Activated T-cell treated with anti-CD3 and anti-CD28 coated beads, Interleukin-2, amount 50 U/mL, for 72 hours (primary cell): ENCODE measurements at regions not wholly inside any gene's neighbourhood (a gene's known extent, or its start where the extent isn't known, plus 50 kb on each side); places are given as distances from the start of the nearest gene placed in this dataset.
A peak's percentile ranks its signal among the peaks of the same experiment; 100 is the strongest.

Source experiments
- ATAC-seq, 2 donors: fragments of 150-1000 bp; cut with Tn5 transposase; replicated peaks in 1 of 2; 2 replicates each; pipeline ENCODE4 v1.10.0; 2021; ENCODE audit warnings: moderate library complexity in 2 of 2, mild to moderate bottlenecking in 1 of 2
- DNase-seq, 2 donors: peaks; one replicate each; pipeline ENCODE4 v3.0.0; 2021 to 2022; ENCODE audit warnings: mixed read lengths in 1 of 2
- H3K27ac Mint-ChIP-seq: one replicate; pipeline ENCODE4 v1.8.0; 2022; ENCODE audit warnings: mild to moderate bottlenecking, moderate library complexity, mixed read lengths
- H3K27me3 Mint-ChIP-seq: one replicate; pipeline ENCODE4 v1.8.0; 2022; ENCODE audit warnings: low read depth, mixed read lengths
- H3K36me3 Mint-ChIP-seq, 2 donors: one replicate each; pipeline ENCODE4 v1.8.0; 2022; ENCODE audit warnings: mixed read lengths in 2 of 2, mild to moderate bottlenecking in 1 of 2; ENCODE audit not compliant: insufficient read depth in 2 of 2
- H3K4me1 Mint-ChIP-seq: one replicate; pipeline ENCODE4 v1.8.0; 2022; ENCODE audit warnings: low read depth, mixed read lengths
- H3K4me3 Mint-ChIP-seq, 2 donors: one replicate each; pipeline ENCODE4 v1.8.0; 2022; ENCODE audit warnings: mild to moderate bottlenecking in 2 of 2, mixed read lengths in 2 of 2, moderate library complexity in 2 of 2
- H3K9me3 Mint-ChIP-seq, 2 donors: one replicate each; pipeline ENCODE4 v1.8.0; 2022; ENCODE audit warnings: mixed read lengths in 2 of 2

- Mint-ChIP-seq H3K36me3 (no peaks in the 10 kb centered on the region), H3K9me3 (no peaks in the 10 kb centered on the region), H3K27me3 (no peaks in the 10 kb centered on the region), H3K4me3 (peak overlapping the region; percentile 77 to 88), H3K4me1 (peaks cover 35% of the 10 kb centered on the region), H3K27ac (peak overlapping the region; percentile 93)
- DNase-seq (peak; percentile 60 to 73), ATAC-seq (peak; percentile 79 to 83)
Observed at GRCh38 chr14:21978184-21978998, 304.8 kb upstream of the OR4E1 start.

DNA sequence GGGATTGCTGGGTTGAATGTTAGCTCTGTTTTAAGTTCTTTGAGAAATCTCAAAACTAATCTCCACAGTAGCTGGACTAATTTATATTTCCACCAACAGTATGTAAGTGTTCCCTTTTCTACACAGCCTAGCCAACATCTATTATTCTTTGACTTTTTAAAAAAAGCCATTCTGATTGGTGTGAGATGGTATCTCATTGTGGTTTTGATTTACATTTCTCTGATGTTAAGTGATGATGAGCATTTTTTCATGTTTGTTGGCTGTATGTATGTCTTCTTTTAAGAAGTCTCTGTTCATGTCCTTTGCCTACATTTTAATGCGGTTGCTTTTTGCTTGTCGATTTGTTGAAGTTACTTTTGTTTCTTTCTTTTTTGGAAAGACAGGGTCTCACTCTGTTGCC lies 301.1 kb upstream of the OR4E1 start:
- Mint-ChIP-seq H3K36me3 (no peaks in the 10 kb centered on the region), H3K9me3 (no peaks in the 10 kb centered on the region), H3K27me3 (no peaks in the 10 kb centered on the region), H3K27ac (peak overlapping the region; percentile 46), H3K4me3 (peak overlapping the region; percentile 17 to 40), H3K4me1 (peaks cover 35% of the 10 kb centered on the region)
- ATAC-seq (no peak), DNase-seq (no peak)

GRCh38 chr14:21965042-21965441 lies 291.4 kb upstream of the OR4E1 start:
- DNase-seq (peak; percentile 41 to 55), ATAC-seq (peak; percentile 94)
- H3K27me3 Mint-ChIP-seq: no peaks in the 10 kb centered on the region
- no peaks in the 10 kb centered on the region for H3K36me3 Mint-ChIP-seq
- no peaks in the 10 kb centered on the region for H3K9me3 Mint-ChIP-seq
- peak overlapping the region; percentile 67 to 86 for H3K4me3 Mint-ChIP-seq
- peak overlapping the region; percentile 86 for H3K27ac Mint-ChIP-seq
- H3K4me1 Mint-ChIP-seq: peaks cover 28% of the 10 kb centered on the region

DNA sequence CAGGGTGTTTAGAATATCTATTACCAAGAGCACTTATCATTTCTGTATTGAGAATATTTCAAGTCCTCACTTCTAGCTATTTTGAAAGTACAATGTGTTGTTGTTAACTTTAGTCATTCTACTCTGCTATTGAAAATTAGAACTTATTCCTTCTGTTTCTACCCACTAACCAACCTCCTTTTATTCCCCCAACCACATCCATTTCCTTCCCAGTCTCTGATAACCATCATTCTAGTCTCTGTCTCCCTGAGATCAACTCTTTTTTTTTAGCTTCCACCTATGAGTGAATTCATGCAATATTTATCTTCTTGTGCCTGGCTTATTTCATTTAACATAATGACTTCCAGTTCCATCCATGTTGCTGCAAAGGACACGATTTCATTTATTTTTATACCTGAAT lies 290.6 kb upstream of the OR4E1 start:
- peak overlapping the region; percentile 88 for H3K27ac Mint-ChIP-seq

DNA sequence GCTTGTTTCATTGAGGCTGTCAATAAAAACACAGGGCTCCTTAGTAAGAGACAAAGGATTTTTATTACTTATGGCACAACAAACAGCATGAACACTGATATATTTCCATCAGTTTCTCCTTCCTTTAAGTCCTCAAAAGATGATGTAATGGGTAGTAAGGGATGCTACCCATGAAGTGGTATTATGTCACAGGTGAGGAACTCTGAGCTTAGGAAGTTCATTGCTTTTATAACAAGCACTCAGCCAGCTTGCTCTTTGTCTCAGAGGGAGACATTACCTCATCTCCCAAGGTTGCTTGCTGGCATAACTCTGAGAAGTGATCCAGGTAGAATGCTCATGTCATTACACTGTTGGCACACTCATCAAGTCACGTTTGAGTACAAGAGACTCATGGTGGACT lies 287.0 kb upstream of the OR4E1 start:
- peaks cover 5% of the 10 kb centered on the region for H3K27me3 Mint-ChIP-seq
- ATAC-seq (no peak), DNase-seq (no peak)
- H3K4me3 Mint-ChIP-seq: no peak overlapping the region
- peaks cover 14% of the 10 kb centered on the region for H3K4me1 Mint-ChIP-seq
- H3K27ac Mint-ChIP-seq: no peak overlapping the region
- peaks cover 1 to 4% of the 10 kb centered on the region in 2 donors for H3K36me3 Mint-ChIP-seq
- H3K9me3 Mint-ChIP-seq: peaks cover 2 to 5% of the 10 kb centered on the region in 2 donors

More for the DNA sequence above, 290.6 kb upstream of the OR4E1 start:
- ATAC-seq: no peak
- H3K27me3 Mint-ChIP-seq: no peaks in the 10 kb centered on the region
- H3K4me3 Mint-ChIP-seq: peak overlapping the region in 1 of 2 donors; percentile 68
- H3K4me1 Mint-ChIP-seq: peaks cover 21% of the 10 kb centered on the region
- no peaks in the 10 kb centered on the region for H3K36me3 Mint-ChIP-seq
- no peak for DNase-seq
- no peaks in the 10 kb centered on the region for H3K9me3 Mint-ChIP-seq

DNA sequence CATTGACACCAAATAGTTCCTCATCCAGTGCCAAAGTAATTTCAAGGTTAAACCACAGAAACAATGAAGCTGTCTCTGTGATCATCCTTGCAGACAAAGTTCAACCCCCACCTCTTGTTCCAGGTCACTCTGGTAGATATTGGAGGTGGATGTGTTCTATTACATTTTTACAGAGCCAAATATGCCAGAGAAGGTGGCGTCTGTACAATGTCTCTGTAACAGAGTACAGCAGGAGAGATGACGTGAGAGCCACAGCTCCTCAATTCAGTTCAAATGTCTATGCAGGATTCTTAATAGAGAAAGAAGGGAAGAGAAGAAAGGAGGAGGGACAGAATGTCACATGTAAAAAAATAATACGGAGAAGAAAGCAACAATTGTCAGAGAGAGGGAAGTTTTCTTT lies 268.3 kb upstream of the OR4E1 start:
- H3K36me3 Mint-ChIP-seq: no peaks in the 10 kb centered on the region
- no peaks in the 10 kb centered on the region for H3K27me3 Mint-ChIP-seq
- H3K4me3 Mint-ChIP-seq: peak overlapping the region; percentile 77 to 84
- peak overlapping the region; percentile 76 for H3K27ac Mint-ChIP-seq
- ATAC-seq (peak in 1 of 2 donors; percentile 5), DNase-seq (no peak)
- H3K4me1 Mint-ChIP-seq: peaks cover 22% of the 10 kb centered on the region
- no peaks in the 10 kb centered on the region for H3K9me3 Mint-ChIP-seq

- Mint-ChIP-seq H3K27me3 (no peaks in the 10 kb centered on the region), H3K9me3 (no peaks in the 10 kb centered on the region), H3K4me1 (peaks cover 22% of the 10 kb centered on the region), H3K4me3 (peak overlapping the region; percentile 77 to 84), H3K27ac (peak overlapping the region; percentile 76), H3K36me3 (no peaks in the 10 kb centered on the region)
- DNase-seq (peak; percentile 26 to 39), ATAC-seq (peak; percentile 77 to 83)
Observed at GRCh38 chr14:21940887-21941856, 267.6 kb upstream of the OR4E1 start.

GRCh38 chr14:21939836-21940235 lies 266.2 kb upstream of the OR4E1 start:
- no peaks in the 10 kb centered on the region for H3K27me3 Mint-ChIP-seq
- H3K27ac Mint-ChIP-seq: peak overlapping the region; percentile 47
- H3K36me3 Mint-ChIP-seq: no peaks in the 10 kb centered on the region
- ATAC-seq: no peak
- peak overlapping the region; percentile 15 to 40 for H3K4me3 Mint-ChIP-seq
- DNase-seq: no peak
- H3K9me3 Mint-ChIP-seq: no peaks in the 10 kb centered on the region
- H3K4me1 Mint-ChIP-seq: peaks cover 22% of the 10 kb centered on the region

DNA sequence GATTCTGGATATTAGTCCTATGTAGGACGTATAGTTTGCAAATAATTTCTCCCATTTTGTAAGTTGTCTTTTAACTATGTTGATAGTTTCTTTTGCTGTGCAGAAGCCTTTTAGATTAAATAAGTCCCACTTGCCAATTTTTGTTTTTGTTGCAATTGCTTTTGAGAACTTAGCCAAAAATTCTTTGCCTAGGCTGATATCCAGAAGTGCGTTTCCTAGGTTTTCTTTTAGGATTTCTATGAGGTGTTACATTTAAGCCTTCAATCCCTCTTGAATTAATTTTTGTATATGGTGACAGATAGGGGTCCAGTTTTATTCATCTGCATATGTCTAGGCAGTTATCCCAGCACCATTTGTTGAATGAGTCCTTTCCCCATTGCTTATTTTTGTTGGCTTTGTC lies 264.4 kb upstream of the OR4E1 start:
- no peaks in the 10 kb centered on the region for H3K9me3 Mint-ChIP-seq
- peaks cover 17% of the 10 kb centered on the region for H3K4me1 Mint-ChIP-seq
- no peak overlapping the region for H3K27ac Mint-ChIP-seq
- H3K4me3 Mint-ChIP-seq: no peak overlapping the region
- ATAC-seq (no peak), DNase-seq (no peak)
- no peaks in the 10 kb centered on the region for H3K27me3 Mint-ChIP-seq
- no peaks in the 10 kb centered on the region for H3K36me3 Mint-ChIP-seq

DNA sequence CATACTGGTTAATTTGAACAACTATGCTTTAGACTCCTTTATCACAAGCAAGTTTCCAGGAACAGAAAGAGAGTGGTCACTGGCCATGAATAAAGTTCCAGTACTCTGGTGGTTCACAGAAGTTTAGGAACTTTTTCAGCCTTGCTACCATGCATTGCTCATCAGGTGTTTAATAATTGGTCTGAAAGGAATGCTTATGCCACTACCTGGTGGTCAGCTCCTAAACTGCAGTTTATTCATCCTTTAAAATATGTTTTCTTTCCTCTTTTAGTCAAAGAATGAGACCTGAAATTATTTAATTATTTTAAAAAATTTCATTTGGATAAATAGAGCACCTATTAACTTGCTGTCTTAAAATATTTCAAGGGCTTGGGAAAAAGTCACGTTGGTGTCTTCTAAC lies 260.1 kb upstream of the OR4E1 start:
- ATAC-seq (no peak), DNase-seq (no peak)
- H3K36me3 Mint-ChIP-seq: no peaks in the 10 kb centered on the region
- no peak overlapping the region for H3K27ac Mint-ChIP-seq
- no peak overlapping the region for H3K4me3 Mint-ChIP-seq
- no peaks in the 10 kb centered on the region for H3K9me3 Mint-ChIP-seq
- no peaks in the 10 kb centered on the region for H3K27me3 Mint-ChIP-seq
- peaks cover 5% of the 10 kb centered on the region for H3K4me1 Mint-ChIP-seq

GRCh38 chr14:21924479-21924878 lies 250.9 kb upstream of the OR4E1 start:
- ATAC-seq (peak; percentile 83 to 84), DNase-seq (peak; percentile 54 to 64)
- Mint-ChIP-seq H3K4me1 (peaks cover 37% of the 10 kb centered on the region), H3K36me3 (peaks cover 0 to 7% of the 10 kb centered on the region in 2 donors), H3K9me3 (peaks cover 0 to 2% of the 10 kb centered on the region in 2 donors), H3K27ac (peak overlapping the region; percentile 97), H3K4me3 (peak overlapping the region; percentile 68 to 81), H3K27me3 (no peaks in the 10 kb centered on the region)

GRCh38 chr14:21923820-21924219 lies 250.2 kb upstream of the OR4E1 start:
- Mint-ChIP-seq H3K36me3 (peaks cover 0 to 7% of the 10 kb centered on the region in 2 donors), H3K4me3 (peak overlapping the region; percentile 68 to 81), H3K27me3 (no peaks in the 10 kb centered on the region), H3K9me3 (peaks cover 0 to 2% of the 10 kb centered on the region in 2 donors), H3K27ac (peak overlapping the region; percentile 97), H3K4me1 (peaks cover 42% of the 10 kb centered on the region)
- DNase-seq: peak in 1 of 2 donors; percentile 10
- peak; percentile 91 to 92 for ATAC-seq

- ATAC-seq (no peak), DNase-seq (no peak)
- H3K9me3 Mint-ChIP-seq: peaks cover 0 to 2% of the 10 kb centered on the region in 2 donors
- no peak overlapping the region for H3K4me3 Mint-ChIP-seq
- peaks cover 65% of the 10 kb centered on the region for H3K4me1 Mint-ChIP-seq
- H3K27ac Mint-ChIP-seq: peak overlapping the region; percentile 63
- no peaks in the 10 kb centered on the region for H3K27me3 Mint-ChIP-seq
- H3K36me3 Mint-ChIP-seq: peaks cover 0 to 7% of the 10 kb centered on the region in 2 donors
Observed at GRCh38 chr14:21921453-21921852, 247.8 kb upstream of the OR4E1 start.
